ENCODE measurements at regions not wholly inside any gene's neighbourhood (a gene's known extent, or its start where the extent isn't known, plus 50 kb on each side); places are given as distances from the start of the nearest gene placed in this dataset.

GRCh38 chr17:51499897-51500296 lies 239.6 kb downstream of the UTP18 start:
- no peak for DNase-seq

GRCh38 chr17:51500454-51500853 lies 240.1 kb downstream of the UTP18 start:
- no peak for DNase-seq

GRCh38 chr17:51505450-51505849 lies 245.1 kb downstream of the UTP18 start:
- DNase-seq, result no peak

- DNase-seq, result no peak
Observed at GRCh38 chr17:51507444-51507843, 247.1 kb downstream of the UTP18 start.

GRCh38 chr17:51508048-51508447 lies 247.7 kb downstream of the UTP18 start:
- no peak for DNase-seq

- no peak for DNase-seq
Observed at GRCh38 chr17:51510940-51511339, 250.6 kb downstream of the UTP18 start.

- no peak for DNase-seq
Observed at GRCh38 chr17:51512220-51512907, 252.0 kb downstream of the UTP18 start.

GRCh38 chr17:51516924-51517323 lies 256.6 kb downstream of the UTP18 start:
- no peak for DNase-seq

- no peak for DNase-seq
Observed at GRCh38 chr17:51524524-51524923, 264.2 kb downstream of the UTP18 start.

- DNase-seq, result no peak
Observed at GRCh38 chr17:51526507-51526906, 266.2 kb downstream of the UTP18 start.

- DNase-seq, result no peak
Observed at GRCh38 chr17:51527225-51527982, 267.1 kb downstream of the UTP18 start.

- no peak for DNase-seq
Observed at GRCh38 chr17:51528111-51528510, 267.8 kb downstream of the UTP18 start.

GRCh38 chr17:51533219-51533618 lies 272.9 kb downstream of the UTP18 start:
- no peak for DNase-seq

GRCh38 chr17:51533821-51534220 lies 273.5 kb downstream of the UTP18 start:
- no peak for DNase-seq

- DNase-seq, result no peak
Observed at GRCh38 chr17:51536627-51537026, 276.3 kb downstream of the UTP18 start.

GRCh38 chr17:51537996-51538550 lies 277.7 kb downstream of the UTP18 start:
- DNase-seq, result no peak

- no peak for DNase-seq
Observed at GRCh38 chr17:51540151-51540550, 279.8 kb downstream of the UTP18 start.

- DNase-seq, result no peak
Observed at GRCh38 chr17:51541215-51541614, 280.9 kb downstream of the UTP18 start.

- DNase-seq, result no peak
Observed at GRCh38 chr17:51546114-51546513, 285.8 kb downstream of the UTP18 start.

GRCh38 chr17:51548125-51548524 lies 287.8 kb downstream of the UTP18 start:
- no peak for DNase-seq

GRCh38 chr17:51555153-51555552 lies 294.8 kb downstream of the UTP18 start:
- DNase-seq, result no peak

GRCh38 chr17:51559778-51560177 lies 299.4 kb downstream of the UTP18 start:
- DNase-seq, result no peak

GRCh38 chr17:51560398-51560797 lies 300.1 kb downstream of the UTP18 start:
- DNase-seq, result no peak

- no peak for DNase-seq
Observed at GRCh38 chr17:51563961-51564360, 303.6 kb downstream of the UTP18 start.

All from NCI-H1105 treated with DMSO at 0.1 percent for 48 hours (cell line).